SK-N-SH (cell line): ENCODE measurements at regions not wholly inside any gene's neighbourhood (a gene's known extent, or its start where the extent isn't known, plus 50 kb on each side); places are given as distances from the start of the nearest gene placed in this dataset.

Source experiments
- CTCF ChIA-PET: fragments of 300-600, 350-600 bp; formaldehyde crosslinking; extraction: SDS; loops from one replicate; lab custom pipeline; 2021; lab: Yijun Ruan, JAX
- POLR2A ChIA-PET: fragments of 350-600 bp; sonication (Branson Sonifier 250); formaldehyde crosslinking; extraction: SDS; loops from one replicate; lab custom pipeline; 2020; ENCODE audit warnings: antibody characterized with exemption, inconsistent platforms; lab: Yijun Ruan, JAX
- DNase-seq: peaks from one replicate; pipeline ENCODE4 v3.0.0; 2012
- H2AFZ ChIP-seq: fragments of 200-600 bp; sonication (generic); 2 replicates; pipeline ENCODE4 v1.8.1; 2016; ENCODE audit warnings: antibody characterized with exemption, mild to moderate bottlenecking, low read depth
- H3F3A ChIP-seq: fragments of 200-600 bp; sonication (generic); replicated peaks from 2 replicates; pipeline ENCODE3; 2016; ENCODE audit warnings: antibody characterized with exemption, mild to moderate bottlenecking; ENCODE audit not compliant: insufficient read depth
- H3K27ac ChIP-seq, 2 experiments: fragments of 200-500 bp in 1 of 2; fragments of 200-600 bp in 1 of 2; sonication (Bioruptor generic) in 1 of 2; sonication (generic), shearing (Covaris generic) in 1 of 2; 2 replicates each; pipeline versions ENCODE4 v1.5.1 to v1.6.1; 2014 to 2016; ENCODE audit warnings: low read depth in 2 of 2, inconsistent platforms in 1 of 2, low read length in 1 of 2, mild to moderate bottlenecking in 1 of 2, mixed read lengths in 1 of 2
- H3K27me3 ChIP-seq: fragments of 200-600 bp; sonication (generic), shearing (Covaris generic); 2 replicates; pipeline ENCODE4 v1.6.1; 2016; ENCODE audit warnings: mixed run types; ENCODE audit not compliant: insufficient read depth
- H3K36me3 ChIP-seq, 2 experiments: fragments of 200-500 bp in 1 of 2; fragments of 200-600 bp in 1 of 2; sonication (Bioruptor generic) in 1 of 2; sonication (generic) in 1 of 2; replicated peaks in 1 of 2; 2 replicates each; pipeline versions ENCODE3 to v1.5.1; 2014 to 2016; ENCODE audit warnings: low read length in 1 of 2, mild to moderate bottlenecking in 1 of 2; ENCODE audit not compliant: insufficient read depth in 2 of 2, control insufficient read depth in 1 of 2
- H3K4me1 ChIP-seq, 2 experiments: fragments of 200-500 bp in 1 of 2; fragments of 200-600 bp in 1 of 2; sonication (Bioruptor generic) in 1 of 2; sonication (generic), shearing (Covaris generic) in 1 of 2; 2 replicates each; pipeline versions ENCODE4 v1.5.1 to v1.6.1; 2014 to 2016; ENCODE audit warnings: low read depth in 1 of 2, low read length in 1 of 2, mixed run types in 1 of 2; ENCODE audit not compliant: insufficient read depth in 2 of 2, control insufficient read depth in 1 of 2
- H3K4me2 ChIP-seq: fragments of 200-600 bp; sonication (generic), shearing (Covaris generic); 2 replicates; pipeline ENCODE4 v1.6.1; 2017; ENCODE audit warnings: mixed run types
- H3K4me3 ChIP-seq, 2 experiments: fragments of 200-500 bp in 1 of 2; fragments of 200-600 bp in 1 of 2; sonication (Bioruptor generic) in 1 of 2; sonication (generic), shearing (Covaris generic) in 1 of 2; 2 replicates each; pipeline versions ENCODE4 v1.5.1 to v1.8.1; 2014 to 2016; ENCODE audit warnings: low read depth in 2 of 2, inconsistent platforms in 1 of 2, low read length in 1 of 2, mild to moderate bottlenecking in 1 of 2, mixed read lengths in 1 of 2, moderate library complexity in 1 of 2
- H3K79me2 ChIP-seq: fragments of 200-600 bp; sonication (generic); 2 replicates; pipeline ENCODE4 v1.8.1; 2017; ENCODE audit warnings: mild to moderate bottlenecking; ENCODE audit not compliant: insufficient read depth
- H3K9ac ChIP-seq: fragments of 200-600 bp; sonication (generic); 2 replicates; pipeline ENCODE4 v1.6.1; 2017; ENCODE audit warnings: mixed run types
- H3K9me2 ChIP-seq: fragments of 200-600 bp; sonication (generic); 2 replicates; pipeline ENCODE4 v1.6.1; 2017; ENCODE audit warnings: mixed run types
- H3K9me3 ChIP-seq: fragments of 200-600 bp; sonication (generic); 2 replicates; pipeline ENCODE4 v1.6.1; 2017; ENCODE audit warnings: mixed run types, mild to moderate bottlenecking, moderate library complexity
- H4K20me1 ChIP-seq: fragments of 200-600 bp; sonication (generic); 2 replicates; pipeline ENCODE4 v1.6.1; 2017; ENCODE audit warnings: mild to moderate bottlenecking, mixed run types; ENCODE audit not compliant: insufficient read depth
- ELF1 ChIP-seq: IDR thresholded peaks from 2 replicates; pipeline ENCODE4 v1.4.0; 2012
- EZH2phosphoT487 ChIP-seq: fragments of 200-600 bp; sonication (generic); IDR thresholded peaks from 2 replicates; pipeline ENCODE4 v1.6.1; 2017; ENCODE audit warnings: low read depth, mixed run types, mild to moderate bottlenecking, antibody characterized with exemption, moderate library complexity, borderline replicate concordance
- FOSL2 ChIP-seq: IDR thresholded peaks from 2 replicates; pipeline ENCODE4 v1.4.0; 2012; ENCODE audit warnings: low read depth, mild to moderate bottlenecking, moderate library complexity, borderline replicate concordance
- FOXM1 ChIP-seq: IDR thresholded peaks from 2 replicates; pipeline ENCODE4 v1.4.0; 2012; ENCODE audit warnings: low read depth, mild to moderate bottlenecking
- GABPA ChIP-seq: IDR thresholded peaks from 2 replicates; pipeline ENCODE4 v1.4.0; 2012; ENCODE audit warnings: low read depth, mild to moderate bottlenecking
- JUND ChIP-seq: IDR thresholded peaks from 2 replicates; pipeline ENCODE4 v1.4.0; 2012
- MEF2A ChIP-seq: IDR thresholded peaks from 2 replicates; pipeline ENCODE4 v1.4.0; 2012; ENCODE audit warnings: low read depth, borderline replicate concordance
- NFIC ChIP-seq: IDR thresholded peaks from 2 replicates; pipeline ENCODE4 v1.4.0; 2012; ENCODE audit warnings: borderline replicate concordance
- NRF1 ChIP-seq: IDR thresholded peaks from 2 replicates; pipeline ENCODE4 v1.6.1; 2012; ENCODE audit warnings: low read depth, mild to moderate bottlenecking, low read length
- POLR2AphosphoS5 ChIP-seq: IDR thresholded peaks from 2 replicates; pipeline ENCODE4 v1.6.1; 2012; ENCODE audit warnings: low read depth, low read length
- RCOR1 ChIP-seq: fragments of 150-350 bp; IDR thresholded peaks from 2 replicates; pipeline ENCODE4 v1.6.1; 2017; ENCODE audit warnings: antibody characterized with exemption, low read length
- RFX5 ChIP-seq: IDR thresholded peaks from 2 replicates; pipeline ENCODE4 v1.6.1; 2012; ENCODE audit warnings: mild to moderate bottlenecking, improper control_type of control experiment, low read length
- RXRA ChIP-seq: IDR thresholded peaks from 2 replicates; pipeline ENCODE4 v1.4.0; 2012; ENCODE audit warnings: low read depth, mild to moderate bottlenecking, borderline replicate concordance
- SMC3 ChIP-seq: IDR thresholded peaks from 2 replicates; pipeline ENCODE4 v1.6.1; 2012; ENCODE audit warnings: low read depth, low read length, improper control_type of control experiment
- TCF12 ChIP-seq: IDR thresholded peaks from 2 replicates; pipeline ENCODE4 v1.4.0; 2012
- TEAD4 ChIP-seq: IDR thresholded peaks from 2 replicates; pipeline ENCODE4 v1.4.0; 2012; ENCODE audit warnings: mild to moderate bottlenecking, borderline replicate concordance; ENCODE audit not compliant: insufficient read depth
- YY1 ChIP-seq: IDR thresholded peaks from 2 replicates; pipeline ENCODE4 v1.4.0; 2012; ENCODE audit warnings: low read depth, mild to moderate bottlenecking
- WGBS: methylation state at CpG from one replicate; pipeline ENCODE4 v1.1.6; 2017; ENCODE audit warnings: low lambda C conversion rate; 5-methylcytosine and 5-hydroxymethylcytosine counted together
- TF ChIP-seq, protein P1 (sequence below): fragments of 150-350 bp; IDR thresholded peaks from 2 replicates; pipeline ENCODE4 v1.6.1; 2017; ENCODE audit warnings: antibody characterized with exemption, low read length, low read depth, borderline replicate concordance
- TF ChIP-seq, protein P2 (sequence below): IDR thresholded peaks from 2 replicates; pipeline ENCODE4; 2012
- TF ChIP-seq, protein P3 (sequence below): IDR thresholded peaks from 2 replicates; pipeline ENCODE4 v1.4.0; 2012; ENCODE audit warnings: low read depth, borderline replicate concordance
- TF ChIP-seq, protein P4 (sequence below): IDR thresholded peaks from 2 replicates; pipeline ENCODE4 v1.6.1; 2012; ENCODE audit warnings: mild to moderate bottlenecking, low read depth, low read length, moderate library complexity
- TF ChIP-seq, protein P5 (sequence below): fragments of 150-350 bp; IDR thresholded peaks from 2 replicates; pipeline ENCODE4 v1.6.1; 2016; ENCODE audit warnings: mild to moderate bottlenecking, low read depth, low read length

DNA sequence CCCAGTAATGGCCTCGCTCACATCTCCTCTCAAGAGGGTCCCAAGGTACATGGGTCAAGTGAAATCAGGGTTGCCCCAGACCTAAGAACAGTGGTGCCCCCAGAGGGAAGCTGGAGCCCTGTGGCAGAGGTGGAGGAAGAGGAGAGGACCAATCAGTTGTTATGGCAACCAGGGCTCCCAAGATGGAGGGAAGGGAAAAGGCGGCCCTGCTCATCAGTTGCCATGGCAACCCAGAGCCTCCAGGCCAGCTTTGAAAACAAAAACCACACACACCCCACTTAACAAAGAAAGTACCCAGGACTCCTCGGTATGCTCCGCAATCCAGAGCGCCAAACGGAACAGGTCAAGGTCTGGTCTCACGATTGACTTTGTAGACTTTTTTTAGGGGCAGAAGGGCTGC, 53.5 kb upstream of the SLC35C1 start:
- Histone ChIP-seq H3K9me2 (no peaks in the 10 kb centered on the region), H3K79me2 (no peaks in the 10 kb centered on the region), H4K20me1 (no peaks in the 10 kb centered on the region), H3K36me3 (no peaks in the 10 kb centered on the region), H3K27ac (no peak overlapping the region), H3K27me3 (no peaks in the 10 kb centered on the region; the same call in 1 of the 2 replicates), H3K4me2 (no peak overlapping the region), H3K9me3 (no peaks in the 10 kb centered on the region), H2AFZ (no peak overlapping the region), H3F3A (no peaks in the 10 kb centered on the region), H3K9ac (no peak overlapping the region), H3K4me3 (no peak overlapping the region), H3K4me1 (peaks cover 0 to 14% of the 10 kb centered on the region in 2 experiments; a peak in 2 of 4 replicates)
- 88% methylated on average over 7 of the region's 7 CpGs for WGBS
- TF ChIP-seq, protein P1, sequence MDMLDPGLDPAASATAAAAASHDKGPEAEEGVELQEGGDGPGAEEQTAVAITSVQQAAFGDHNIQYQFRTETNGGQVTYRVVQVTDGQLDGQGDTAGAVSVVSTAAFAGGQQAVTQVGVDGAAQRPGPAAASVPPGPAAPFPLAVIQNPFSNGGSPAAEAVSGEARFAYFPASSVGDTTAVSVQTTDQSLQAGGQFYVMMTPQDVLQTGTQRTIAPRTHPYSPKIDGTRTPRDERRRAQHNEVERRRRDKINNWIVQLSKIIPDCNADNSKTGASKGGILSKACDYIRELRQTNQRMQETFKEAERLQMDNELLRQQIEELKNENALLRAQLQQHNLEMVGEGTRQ, result no peak
- no peak for TF ChIP-seq GABPA
- peak; percentile 61; the same call in 1 of the 2 replicates for TF ChIP-seq RFX5
- ChIA-PET POLR2A (no interaction called here), CTCF (interaction anchor here (0.9 to 12.5 kb wide), 2 partner anchors 19 to 26 kb away, joined by 3 to 121 read pairs; no protein-coding TSS in a partner anchor)
- no peak for DNase-seq

DNA sequence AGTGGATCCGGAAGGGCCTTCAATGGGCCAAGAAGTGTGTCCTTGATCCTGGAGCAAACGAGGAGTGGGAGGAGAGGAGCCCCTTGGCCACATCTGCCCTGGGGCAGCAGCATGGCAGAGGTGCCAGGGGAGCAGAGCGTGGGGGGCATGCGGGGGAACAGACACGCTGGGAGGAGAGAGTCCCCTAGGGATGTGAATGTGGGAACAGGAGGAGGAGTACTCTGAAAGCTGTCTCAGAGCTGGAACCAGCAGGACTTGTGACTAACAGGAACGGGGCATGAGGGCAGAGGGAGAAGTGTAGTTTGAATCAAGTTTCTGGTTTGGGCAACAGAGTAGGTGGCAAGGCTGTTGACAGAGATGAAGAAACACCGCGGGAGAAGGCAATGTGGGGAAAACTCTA, 54.5 kb upstream of the SLC35C1 start:
- 57% methylated on average over 8 of the region's 8 CpGs for WGBS
- H3F3A ChIP-seq, result no peaks in the 10 kb centered on the region

More for the DNA sequence above, 54.5 kb upstream of the SLC35C1 start:
- no peak for DNase-seq
- no peak overlapping the region for H3K4me2 ChIP-seq
- H3K9me2 ChIP-seq, result no peaks in the 10 kb centered on the region
- no peaks in the 10 kb centered on the region for H4K20me1 ChIP-seq
- ChIA-PET CTCF (interaction anchor here (0.5 kb wide), 1 partner anchor 488 kb away, joined by 3 read pairs; no protein-coding TSS in a partner anchor), POLR2A (no interaction called here)
- H3K27ac ChIP-seq, result no peak overlapping the region
- no peak overlapping the region for H2AFZ ChIP-seq
- no peaks in the 10 kb centered on the region; the same call in 1 of the 2 replicates for H3K27me3 ChIP-seq
- H3K79me2 ChIP-seq, result no peaks in the 10 kb centered on the region
- H3K36me3 ChIP-seq, result no peaks in the 10 kb centered on the region
- no peak overlapping the region for H3K4me3 ChIP-seq
- H3K4me1 ChIP-seq, result peaks cover 0 to 13% of the 10 kb centered on the region in 2 experiments; a peak in 2 of 4 replicates
- TF ChIP-seq RXRA, result no peak
- no peak for TF ChIP-seq NFIC
- TF ChIP-seq TCF12, result no peak
- no peak for TF ChIP-seq TEAD4
- TF ChIP-seq POLR2AphosphoS5, result no peak
- TF ChIP-seq RCOR1, result no peak
- TF ChIP-seq NRF1, result no peak
- no peak for TF ChIP-seq FOSL2
- TF ChIP-seq, protein P2, sequence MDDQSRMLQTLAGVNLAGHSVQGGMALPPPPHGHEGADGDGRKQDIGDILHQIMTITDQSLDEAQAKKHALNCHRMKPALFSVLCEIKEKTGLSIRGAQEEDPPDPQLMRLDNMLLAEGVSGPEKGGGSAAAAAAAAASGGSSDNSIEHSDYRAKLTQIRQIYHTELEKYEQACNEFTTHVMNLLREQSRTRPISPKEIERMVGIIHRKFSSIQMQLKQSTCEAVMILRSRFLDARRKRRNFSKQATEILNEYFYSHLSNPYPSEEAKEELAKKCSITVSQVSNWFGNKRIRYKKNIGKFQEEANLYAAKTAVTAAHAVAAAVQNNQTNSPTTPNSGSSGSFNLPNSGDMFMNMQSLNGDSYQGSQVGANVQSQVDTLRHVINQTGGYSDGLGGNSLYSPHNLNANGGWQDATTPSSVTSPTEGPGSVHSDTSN, result no peak
- TF ChIP-seq EZH2phosphoT487, result no peak
- TF ChIP-seq SMC3, result no peak
- TF ChIP-seq YY1, result no peak
- TF ChIP-seq, protein P3, sequence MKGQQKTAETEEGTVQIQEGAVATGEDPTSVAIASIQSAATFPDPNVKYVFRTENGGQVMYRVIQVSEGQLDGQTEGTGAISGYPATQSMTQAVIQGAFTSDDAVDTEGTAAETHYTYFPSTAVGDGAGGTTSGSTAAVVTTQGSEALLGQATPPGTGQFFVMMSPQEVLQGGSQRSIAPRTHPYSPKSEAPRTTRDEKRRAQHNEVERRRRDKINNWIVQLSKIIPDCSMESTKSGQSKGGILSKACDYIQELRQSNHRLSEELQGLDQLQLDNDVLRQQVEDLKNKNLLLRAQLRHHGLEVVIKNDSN, result no peak
- no peak for TF ChIP-seq JUND
- no peak for TF ChIP-seq FOXM1
- TF ChIP-seq, protein P4, sequence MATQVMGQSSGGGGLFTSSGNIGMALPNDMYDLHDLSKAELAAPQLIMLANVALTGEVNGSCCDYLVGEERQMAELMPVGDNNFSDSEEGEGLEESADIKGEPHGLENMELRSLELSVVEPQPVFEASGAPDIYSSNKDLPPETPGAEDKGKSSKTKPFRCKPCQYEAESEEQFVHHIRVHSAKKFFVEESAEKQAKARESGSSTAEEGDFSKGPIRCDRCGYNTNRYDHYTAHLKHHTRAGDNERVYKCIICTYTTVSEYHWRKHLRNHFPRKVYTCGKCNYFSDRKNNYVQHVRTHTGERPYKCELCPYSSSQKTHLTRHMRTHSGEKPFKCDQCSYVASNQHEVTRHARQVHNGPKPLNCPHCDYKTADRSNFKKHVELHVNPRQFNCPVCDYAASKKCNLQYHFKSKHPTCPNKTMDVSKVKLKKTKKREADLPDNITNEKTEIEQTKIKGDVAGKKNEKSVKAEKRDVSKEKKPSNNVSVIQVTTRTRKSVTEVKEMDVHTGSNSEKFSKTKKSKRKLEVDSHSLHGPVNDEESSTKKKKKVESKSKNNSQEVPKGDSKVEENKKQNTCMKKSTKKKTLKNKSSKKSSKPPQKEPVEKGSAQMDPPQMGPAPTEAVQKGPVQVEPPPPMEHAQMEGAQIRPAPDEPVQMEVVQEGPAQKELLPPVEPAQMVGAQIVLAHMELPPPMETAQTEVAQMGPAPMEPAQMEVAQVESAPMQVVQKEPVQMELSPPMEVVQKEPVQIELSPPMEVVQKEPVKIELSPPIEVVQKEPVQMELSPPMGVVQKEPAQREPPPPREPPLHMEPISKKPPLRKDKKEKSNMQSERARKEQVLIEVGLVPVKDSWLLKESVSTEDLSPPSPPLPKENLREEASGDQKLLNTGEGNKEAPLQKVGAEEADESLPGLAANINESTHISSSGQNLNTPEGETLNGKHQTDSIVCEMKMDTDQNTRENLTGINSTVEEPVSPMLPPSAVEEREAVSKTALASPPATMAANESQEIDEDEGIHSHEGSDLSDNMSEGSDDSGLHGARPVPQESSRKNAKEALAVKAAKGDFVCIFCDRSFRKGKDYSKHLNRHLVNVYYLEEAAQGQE, result no peak
- no peak for TF ChIP-seq MEF2A
- TF ChIP-seq ELF1, result no peak
- TF ChIP-seq, protein P5, sequence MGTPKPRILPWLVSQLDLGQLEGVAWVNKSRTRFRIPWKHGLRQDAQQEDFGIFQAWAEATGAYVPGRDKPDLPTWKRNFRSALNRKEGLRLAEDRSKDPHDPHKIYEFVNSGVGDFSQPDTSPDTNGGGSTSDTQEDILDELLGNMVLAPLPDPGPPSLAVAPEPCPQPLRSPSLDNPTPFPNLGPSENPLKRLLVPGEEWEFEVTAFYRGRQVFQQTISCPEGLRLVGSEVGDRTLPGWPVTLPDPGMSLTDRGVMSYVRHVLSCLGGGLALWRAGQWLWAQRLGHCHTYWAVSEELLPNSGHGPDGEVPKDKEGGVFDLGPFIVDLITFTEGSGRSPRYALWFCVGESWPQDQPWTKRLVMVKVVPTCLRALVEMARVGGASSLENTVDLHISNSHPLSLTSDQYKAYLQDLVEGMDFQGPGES, result no peak
- H3K9me3 ChIP-seq, result no peaks in the 10 kb centered on the region
- no peak overlapping the region for H3K9ac ChIP-seq
